ENCODE measurements at regions not wholly inside any gene's neighbourhood (a gene's known extent, or its start where the extent isn't known, plus 50 kb on each side); places are given as distances from the start of the nearest gene placed in this dataset.

GRCh38 chr1:175803413-175803812 lies 60.0 kb upstream of the TNR start:
- no peak for TF ChIP-seq CTCF (IDR thresholded peaks at IDR 0.05; ENCODE audit: low read depth, low read length)
- TF ChIP-seq EZH2phosphoT487 (IDR thresholded peaks at IDR 0.05; ENCODE audit: low read depth), result no peak
